H1 (cell line): ENCODE measurements at regions not wholly inside any gene's neighbourhood (a gene's known extent, or its start where the extent isn't known, plus 50 kb on each side); places are given as distances from the start of the nearest gene placed in this dataset.

Experiments used
- CTCF ChIA-PET: fragments of 300-600 bp; sonication (Branson Sonifier 250); formaldehyde crosslinking; loops from one replicate; lab custom pipeline; 2021; ENCODE audit not compliant: partially characterized antibody; lab: Charles Lee
- POLR2A ChIA-PET: fragments of 300-600 bp; sonication (Branson Sonifier 250); formaldehyde crosslinking; loops from one replicate; lab custom pipeline; 2021; ENCODE audit warnings: inconsistent platforms; ENCODE audit not compliant: partially characterized antibody; lab: Charles Lee
- DNase-seq, 2 experiments: peaks; one replicate each; pipeline versions ENCODE4 v3.0.0 to v3.0.0-alpha.2; 2010 to 2022; ENCODE audit warnings: low spot score in 2 of 2, low read depth in 1 of 2, mixed read lengths in 1 of 2
- FAIRE-seq: peaks from 2 replicates; lab custom pipeline; 2011; peaks lifted over from hg19 to GRCh38; lab: Jason Lieb, UNC
- H2AFZ ChIP-seq: 2 replicates; pipeline ENCODE4 v1.8.1; 2012; ENCODE audit warnings: low read length, inconsistent platforms
- H2AK5ac ChIP-seq: 2 replicates; pipeline ENCODE4 v1.6.1; 2013; ENCODE audit warnings: low read depth, low read length
- H2BK120ac ChIP-seq: replicated peaks from 2 replicates; pipeline ENCODE3; 2013; ENCODE audit warnings: low read depth, low read length, inconsistent platforms
- H2BK12ac ChIP-seq: 2 replicates; pipeline ENCODE4 v1.6.1; 2013; ENCODE audit warnings: low read depth, low read length
- H2BK15ac ChIP-seq: 2 replicates; pipeline ENCODE4 v1.6.1; 2013; ENCODE audit warnings: low read length
- H2BK20ac ChIP-seq: 2 replicates; pipeline ENCODE4 v1.6.1; 2013; ENCODE audit warnings: low read length
- H2BK5ac ChIP-seq: 2 replicates; pipeline ENCODE4 v1.6.1; 2013; ENCODE audit warnings: low read depth, low read length
- H3K14ac ChIP-seq: 2 replicates; pipeline ENCODE4 v1.6.1; 2013; ENCODE audit warnings: inconsistent platforms; ENCODE audit not compliant: insufficient read length
- H3K18ac ChIP-seq: 2 replicates; pipeline ENCODE4 v1.6.1; 2013; ENCODE audit warnings: low read length; ENCODE audit errors: extremely low read depth
- H3K23ac ChIP-seq: 2 replicates; pipeline ENCODE4 v1.6.1; 2013; ENCODE audit warnings: inconsistent platforms; ENCODE audit not compliant: insufficient read length
- H3K23me2 ChIP-seq: 2 replicates; pipeline ENCODE4 v1.6.1; 2013; ENCODE audit warnings: low read depth, low read length
- H3K27ac ChIP-seq: 2 replicates; pipeline ENCODE4 v1.6.1; 2011; ENCODE audit warnings: low read depth, low read length, inconsistent platforms
- H3K27me3 ChIP-seq, 4 experiments: replicated peaks in 1 of 4; 1 replicate in 1 of 4; 2 replicates in 3 of 4; pipeline versions ENCODE4 v1.6.1 to v1.8.1; 2011 to 2013; ENCODE audit warnings: low read length in 3 of 4, mild to moderate bottlenecking in 3 of 4, inconsistent platforms in 2 of 4, mixed read lengths in 2 of 4, moderate library complexity in 1 of 4; ENCODE audit not compliant: control insufficient read depth in 3 of 4, insufficient read depth in 3 of 4; ENCODE audit errors: extremely low read depth in 1 of 4
- H3K36me3 ChIP-seq, 4 experiments: 2 replicates each; pipeline versions ENCODE4 v1.6.1 to v1.8.1; 2011 to 2013; ENCODE audit warnings: mild to moderate bottlenecking in 4 of 4, low read length in 3 of 4, moderate library complexity in 2 of 4, control low read depth in 1 of 4, inconsistent platforms in 1 of 4; ENCODE audit not compliant: insufficient read depth in 4 of 4, control insufficient read depth in 2 of 4
- H3K4ac ChIP-seq: replicated peaks from 2 replicates; pipeline ENCODE3; 2013; ENCODE audit warnings: low read length, low read depth, mixed read lengths, inconsistent platforms; ENCODE audit not compliant: insufficient read length
- H3K4me1 ChIP-seq, 4 experiments: replicated peaks in 1 of 4; 1 replicate in 1 of 4; 2 replicates in 3 of 4; pipeline versions ENCODE4 v1.6.1 to v1.8.1; 2011 to 2013; ENCODE audit warnings: low read length in 3 of 4, inconsistent platforms in 2 of 4, mixed read lengths in 1 of 4; ENCODE audit not compliant: insufficient read depth in 4 of 4, control insufficient read depth in 3 of 4
- H3K4me2 ChIP-seq, 2 experiments: 2 replicates each; pipeline versions ENCODE4 v1.6.1 to v1.8.1; 2011 to 2013; ENCODE audit warnings: low read depth in 2 of 2, low read length in 2 of 2, control low read depth in 1 of 2, inconsistent platforms in 1 of 2, mild to moderate bottlenecking in 1 of 2; ENCODE audit not compliant: insufficient read depth in 1 of 2
- H3K4me3 ChIP-seq, 4 experiments: fragments of 200-600, 300-600 bp in 1 of 4; sonication (generic), shearing (Covaris generic), sonication (Bioruptor Twin) in 1 of 4; 2 replicates each; pipeline versions ENCODE4 v1.5.1 to v1.8.1; 2011 to 2016; ENCODE audit warnings: low read length in 4 of 4, low read depth in 3 of 4, control low read depth in 2 of 4, inconsistent platforms in 2 of 4, mild to moderate bottlenecking in 2 of 4, mixed read lengths in 1 of 4, moderate library complexity in 1 of 4; ENCODE audit not compliant: insufficient read depth in 2 of 4; ENCODE audit errors: extremely low read depth in 1 of 4
- H3K56ac ChIP-seq: replicated peaks from 2 replicates; pipeline ENCODE3; 2013; ENCODE audit warnings: low read depth, mild to moderate bottlenecking, mixed read lengths, low read length, inconsistent platforms; ENCODE audit not compliant: insufficient read length
- H3K79me1 ChIP-seq: 2 replicates; pipeline ENCODE4 v1.6.1; 2013; ENCODE audit warnings: low read depth, low read length, control low read depth
- H3K79me2 ChIP-seq, 2 experiments: 2 replicates each; pipeline versions ENCODE4 v1.6.1 to v1.8.1; 2012 to 2013; ENCODE audit warnings: low read length in 2 of 2, mild to moderate bottlenecking in 2 of 2, inconsistent platforms in 1 of 2; ENCODE audit not compliant: insufficient read depth in 2 of 2, control insufficient read depth in 1 of 2
- H3K9ac ChIP-seq, 4 experiments: replicated peaks in 1 of 4; 1 replicate in 1 of 4; 2 replicates in 3 of 4; pipeline versions ENCODE4 v1.6.1 to v1.8.1; 2011 to 2013; ENCODE audit warnings: low read depth in 3 of 4, low read length in 3 of 4, control low read depth in 2 of 4, mild to moderate bottlenecking in 2 of 4, moderate library complexity in 2 of 4, inconsistent platforms in 1 of 4; ENCODE audit errors: extremely low read depth in 1 of 4
- H3K9me3 ChIP-seq, 2 experiments: 2 replicates each; pipeline versions ENCODE4 v1.6.1 to v1.8.1; 2012 to 2013; ENCODE audit warnings: mild to moderate bottlenecking in 2 of 2, moderate library complexity in 2 of 2, control low read depth in 1 of 2, inconsistent platforms in 1 of 2, low read depth in 1 of 2, low read length in 1 of 2, mixed read lengths in 1 of 2; ENCODE audit not compliant: insufficient read depth in 2 of 2
- H4K20me1 ChIP-seq, 2 experiments: replicated peaks in 1 of 2; 2 replicates each; pipeline versions ENCODE3 to v1.8.1; 2011 to 2013; ENCODE audit warnings: inconsistent platforms in 2 of 2, low read length in 2 of 2, mild to moderate bottlenecking in 1 of 2; ENCODE audit not compliant: insufficient read depth in 2 of 2, control insufficient read depth in 1 of 2
- H4K5ac ChIP-seq: 2 replicates; pipeline ENCODE4 v1.6.1; 2013; ENCODE audit warnings: low read length, low read depth, mixed read lengths, inconsistent platforms; ENCODE audit not compliant: insufficient read length
- H4K8ac ChIP-seq: 2 replicates; pipeline ENCODE4 v1.8.0; 2013; ENCODE audit warnings: mild to moderate bottlenecking, moderate library complexity, low read length, inconsistent platforms; ENCODE audit not compliant: insufficient read depth; ENCODE audit errors: extremely low read depth
- H4K91ac ChIP-seq: replicated peaks from 2 replicates; pipeline ENCODE3; 2013; ENCODE audit warnings: low read length, mixed read lengths, inconsistent platforms; ENCODE audit not compliant: insufficient read length
- CBX5 ChIP-seq: fragments of 300-800, 300-1000 bp; sonication (generic); IDR thresholded peaks from 2 replicates; pipeline ENCODE4 v1.7.1; 2016; ENCODE audit warnings: antibody characterized with exemption, low read length, low read depth
- FOSL1 ChIP-seq: IDR thresholded peaks from 2 replicates; pipeline ENCODE4 v1.6.1; 2011; ENCODE audit warnings: mild to moderate bottlenecking, low read depth, low read length, moderate library complexity; ENCODE audit not compliant: insufficient read depth
- HDAC2 ChIP-seq, 2 experiments: fragments of 300-600 bp in 1 of 2; sonication (generic) in 1 of 2; IDR thresholded peaks; 2 replicates each; pipeline ENCODE4 v1.6.1; 2011 to 2012; ENCODE audit warnings: low read depth in 2 of 2, low read length in 2 of 2, mild to moderate bottlenecking in 2 of 2, moderate library complexity in 2 of 2, borderline replicate concordance in 1 of 2, inconsistent platforms in 1 of 2
- JUN ChIP-seq: IDR thresholded peaks from 2 replicates; pipeline ENCODE4 v1.6.1; 2011; ENCODE audit warnings: low read depth, mild to moderate bottlenecking, improper control_type of control experiment, low read length
- JUND ChIP-seq: IDR thresholded peaks from 2 replicates; pipeline ENCODE4 v1.6.1; 2011; ENCODE audit warnings: mild to moderate bottlenecking, improper control_type of control experiment, low read length
- PHF8 ChIP-seq: fragments of 200-600 bp; sonication (generic); conservative IDR thresholded peaks from 2 replicates; pipeline ENCODE4 v1.7.1; 2012; ENCODE audit warnings: low read depth, mild to moderate bottlenecking, inconsistent platforms, low read length, moderate library complexity
- POLR2A ChIP-seq, 2 experiments: IDR thresholded peaks; 1 replicate in 1 of 2; 2 replicates in 1 of 2; pipeline ENCODE4 v1.6.1; 2011; ENCODE audit warnings: low read depth in 2 of 2, low read length in 2 of 2, mild to moderate bottlenecking in 2 of 2; ENCODE audit errors: control extremely low read depth in 1 of 2
- POLR2AphosphoS5 ChIP-seq: IDR thresholded peaks from 2 replicates; pipeline ENCODE4 v1.6.1; 2011; ENCODE audit warnings: low read depth, low read length
- SIN3A ChIP-seq, 2 experiments: IDR thresholded peaks in 1 of 2; conservative IDR thresholded peaks in 1 of 2; 2 replicates each; pipeline ENCODE4 v1.6.1; 2011 to 2012; ENCODE audit warnings: low read length in 2 of 2, improper control_type of control experiment in 1 of 2, low read depth in 1 of 2, mild to moderate bottlenecking in 1 of 2
- SP2 ChIP-seq: IDR thresholded peaks from 2 replicates; pipeline ENCODE4 v1.6.1; 2012; ENCODE audit warnings: mild to moderate bottlenecking, low read length, inconsistent platforms
- SP4 ChIP-seq: IDR thresholded peaks from 2 replicates; pipeline ENCODE4 v1.6.1; 2012; ENCODE audit warnings: low read length, inconsistent platforms
- SRF ChIP-seq: IDR thresholded peaks from 2 replicates; pipeline ENCODE4 v1.6.1; 2011; ENCODE audit warnings: mild to moderate bottlenecking, low read depth, low read length, moderate library complexity
- TBP ChIP-seq: IDR thresholded peaks from 2 replicates; pipeline ENCODE4 v1.6.1; 2011; ENCODE audit warnings: low read depth, low read length, improper control_type of control experiment
- TEAD4 ChIP-seq: IDR thresholded peaks from 2 replicates; pipeline ENCODE4 v1.6.1; 2012; ENCODE audit warnings: low read depth, low read length, inconsistent platforms, mixed read lengths
- WGBS, 2 experiments: shearing (Covaris generic) in 1 of 2; methylation state at CpG; one replicate each; pipeline versions ENCODE4 v1.1.6 to v1.1.7; 2013 to 2015; ENCODE audit warnings: low lambda C conversion rate in 2 of 2, mixed read lengths in 2 of 2, inconsistent platforms in 1 of 2, low coverage in 1 of 2, missing lambda C conversion rate in 1 of 2; ENCODE audit not compliant: insufficient replicate concordance in 2 of 2, insufficient coverage in 1 of 2, insufficient read length in 1 of 2; ENCODE audit errors: extremely low coverage in 1 of 2, missing lambda C conversion rate in 1 of 2; 5-methylcytosine and 5-hydroxymethylcytosine counted together

- TF ChIP-seq JUN = no peak
- no peak for TF ChIP-seq POLR2A (IDR thresholded peaks at IDR 0.05; ENCODE audit: control extremely low read depth in 1 of 2, low read depth in 2 of 2, low read length in 2 of 2)
- TF ChIP-seq SIN3A (conservative IDR thresholded peaks at IDR 0.05 in 1 of 2, IDR thresholded peaks at IDR 0.05 in 1 of 2; ENCODE audit: low read depth in 1 of 2, low read length in 2 of 2) = no peak
- TF ChIP-seq HDAC2 (IDR thresholded peaks at IDR 0.05; ENCODE audit: borderline replicate concordance in 1 of 2, low read depth in 2 of 2, low read length in 2 of 2) = no peak
- TF ChIP-seq SP4 = no peak
- TF ChIP-seq JUND = no peak
- no peak for TF ChIP-seq TEAD4
- TF ChIP-seq FOSL1 = no peak
- TF ChIP-seq SRF = no peak
- TF ChIP-seq SP2 = no peak
- no peak for TF ChIP-seq CBX5
- no peak for TF ChIP-seq TBP
- TF ChIP-seq PHF8 = no peak
- no peak for TF ChIP-seq POLR2AphosphoS5
- WGBS, 2 experiments = 97% methylated on average over 6 of the region's 8 CpGs; no CpG with 5 or more reads in 1 of the 2 experiments
Measured at GRCh38 chr2:77767388-77768076, 245.4 kb upstream of the LRRTM4 start.

More at GRCh38 chr2:77767388-77768076, 245.4 kb upstream of the LRRTM4 start:
- Histone ChIP-seq H3K4me1 (no peaks in the 10 kb centered on the region), H2BK20ac (no peak overlapping the region), H2AK5ac (no peak overlapping the region), H3K56ac (no peak overlapping the region), H2BK12ac (no peak overlapping the region), H3K23ac (no peak overlapping the region), H4K91ac (no peak overlapping the region), H2AFZ (peak overlapping the region; percentile 32; the same call in 1 of the 2 replicates), H3K36me3 (no peaks in the 10 kb centered on the region), H4K8ac (no peak overlapping the region), H3K27me3 (no peaks in the 10 kb centered on the region), H4K20me1 (no peaks in the 10 kb centered on the region), H2BK15ac (no peak overlapping the region), H4K5ac (no peak overlapping the region), H3K27ac (no peak overlapping the region), H3K9me3 (0 out of 4 replicates have a peak, but pooled peaks cover under 1 to 2% of the 10 kb centered on the region in 2 experiments), H2BK120ac (no peak overlapping the region), H3K9ac (no peak overlapping the region), H3K4me2 (no peak overlapping the region), H3K18ac (no peak overlapping the region), H3K79me1 (no peaks in the 10 kb centered on the region), H3K4me3 (no peak overlapping the region), H3K4ac (no peak overlapping the region), H2BK5ac (no peak overlapping the region; the same call in 1 of the 2 replicates), H3K23me2 (no peaks in the 10 kb centered on the region), H3K79me2 (no peaks in the 10 kb centered on the region), H3K14ac (no peak overlapping the region)
- ChIA-PET POLR2A (no interaction called here), CTCF (no interaction called here)
- FAIRE-seq (no peak), DNase-seq (no peak)
